Fibroblast of skin of right quadriceps (primary cell): ENCODE measurements at regions not wholly inside any gene's neighbourhood (a gene's known extent, or its start where the extent isn't known, plus 50 kb on each side); places are given as distances from the start of the nearest gene placed in this dataset.

ENCODE experiments used
- DNase-seq: peaks from one replicate; pipeline ENCODE4 v3.0.0-alpha.2; 2013

GRCh38 chrY:14139521-14139920 is 83.5 kb downstream of the VCY1B start:
- no peak for DNase-seq

- DNase-seq, result no peak
Measured at GRCh38 chrY:14145614-14146013, 89.6 kb downstream of the VCY1B start.

- no peak for DNase-seq
Measured at GRCh38 chrY:14182776-14183175, 126.7 kb downstream of the VCY1B start.

- DNase-seq, result no peak
Measured at GRCh38 chrY:14222014-14222413, 166.0 kb downstream of the VCY1B start.

- DNase-seq, result no peak
Measured at GRCh38 chrY:14231703-14232102, 175.7 kb downstream of the VCY1B start.

- DNase-seq, result no peak
Measured at GRCh38 chrY:14235070-14235469, 179.0 kb downstream of the VCY1B start.

- no peak for DNase-seq
Measured at GRCh38 chrY:14238277-14238676, 182.2 kb downstream of the VCY1B start.

GRCh38 chrY:14246948-14247347 is 190.9 kb downstream of the VCY1B start:
- no peak for DNase-seq

- DNase-seq, result no peak
Measured at GRCh38 chrY:14248878-14249576, 193.0 kb downstream of the VCY1B start.

GRCh38 chrY:14255965-14256816 is 200.2 kb downstream of the VCY1B start:
- no peak for DNase-seq

GRCh38 chrY:14256817-14257168 is 200.8 kb downstream of the VCY1B start:
- no peak for DNase-seq

GRCh38 chrY:14277029-14277428 is 221.0 kb downstream of the VCY1B start:
- DNase-seq, result no peak

- DNase-seq, result peak; percentile 10
Measured at GRCh38 chrY:14290656-14291375, 233.5 kb upstream of the NLGN4Y start.

GRCh38 chrY:14292382-14292781 is 231.9 kb upstream of the NLGN4Y start:
- DNase-seq, result no peak

GRCh38 chrY:14300775-14301174 is 223.6 kb upstream of the NLGN4Y start:
- no peak for DNase-seq

- no peak for DNase-seq
Measured at GRCh38 chrY:14301552-14301951, 222.8 kb upstream of the NLGN4Y start.

GRCh38 chrY:14328677-14329345 is 195.5 kb upstream of the NLGN4Y start:
- no peak for DNase-seq

- no peak for DNase-seq
Measured at GRCh38 chrY:14330362-14330761, 194.0 kb upstream of the NLGN4Y start.

- DNase-seq, result no peak
Measured at GRCh38 chrY:14339524-14339923, 184.8 kb upstream of the NLGN4Y start.

GRCh38 chrY:14340459-14341143 is 183.7 kb upstream of the NLGN4Y start:
- peak; percentile 25 for DNase-seq

GRCh38 chrY:14344648-14345333 is 179.5 kb upstream of the NLGN4Y start:
- DNase-seq, result peak; percentile 3

GRCh38 chrY:14351590-14351989 is 172.7 kb upstream of the NLGN4Y start:
- no peak for DNase-seq
